CD4-positive, alpha-beta T cell treated with Interleukin-6 at 100 ng/mL for 8 hours (primary cell): ENCODE measurements at regions not wholly inside any gene's neighbourhood (a gene's known extent, or its start where the extent isn't known, plus 50 kb on each side); places are given as distances from the start of the nearest gene placed in this dataset.
"Not testable (repeated sequence)": the region's sequence is repeated elsewhere in the genome, so short reads cannot be mapped to it uniquely, and the experiment has no call there.

Experiments
- DNase-seq: peaks from one replicate; pipeline ENCODE4 v3.0.0-alpha.2; 2020; ENCODE audit warnings: mixed read lengths, low spot score

DNA sequence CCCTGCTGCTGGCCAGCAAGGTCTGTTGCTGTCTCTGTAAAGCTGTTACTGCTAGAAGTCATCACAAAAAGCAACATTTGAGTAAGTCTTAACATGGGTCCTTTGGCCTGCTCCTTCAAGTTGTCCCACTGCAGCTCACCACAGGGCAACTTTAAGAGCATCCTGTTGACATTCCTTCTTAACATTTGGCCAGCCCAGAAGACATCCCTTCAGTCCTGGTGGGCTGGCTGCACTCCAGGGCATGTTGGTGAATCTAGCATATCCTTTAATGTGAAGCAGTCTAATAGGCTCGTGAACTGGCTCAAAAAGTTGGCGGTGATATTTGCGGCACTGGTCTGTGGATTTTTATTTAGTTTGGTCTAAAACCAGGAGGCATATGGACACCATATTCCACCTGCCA is 92.2 kb upstream of the MAML3 start:
- DNase-seq = no peak

DNA sequence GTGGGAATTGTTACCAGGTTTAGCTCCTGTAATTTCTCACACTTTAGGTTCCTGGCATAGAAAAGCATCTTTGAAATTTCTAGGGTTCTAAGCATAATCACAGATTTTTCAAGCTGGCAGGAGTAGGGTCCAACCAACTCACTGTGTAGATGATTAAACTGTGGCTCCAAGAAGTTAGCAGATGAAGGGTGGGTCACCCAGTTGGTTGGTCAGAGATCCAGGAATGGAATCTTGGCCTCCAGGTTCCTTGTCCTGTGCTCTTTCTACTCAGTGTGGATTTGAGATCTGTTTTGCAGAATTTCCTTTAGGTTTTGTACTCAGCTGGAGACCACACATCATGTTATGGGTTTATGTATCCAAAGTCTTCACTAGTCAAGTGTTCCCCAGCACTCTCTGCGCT is 90.3 kb upstream of the MAML3 start:
- DNase-seq = no peak

DNA sequence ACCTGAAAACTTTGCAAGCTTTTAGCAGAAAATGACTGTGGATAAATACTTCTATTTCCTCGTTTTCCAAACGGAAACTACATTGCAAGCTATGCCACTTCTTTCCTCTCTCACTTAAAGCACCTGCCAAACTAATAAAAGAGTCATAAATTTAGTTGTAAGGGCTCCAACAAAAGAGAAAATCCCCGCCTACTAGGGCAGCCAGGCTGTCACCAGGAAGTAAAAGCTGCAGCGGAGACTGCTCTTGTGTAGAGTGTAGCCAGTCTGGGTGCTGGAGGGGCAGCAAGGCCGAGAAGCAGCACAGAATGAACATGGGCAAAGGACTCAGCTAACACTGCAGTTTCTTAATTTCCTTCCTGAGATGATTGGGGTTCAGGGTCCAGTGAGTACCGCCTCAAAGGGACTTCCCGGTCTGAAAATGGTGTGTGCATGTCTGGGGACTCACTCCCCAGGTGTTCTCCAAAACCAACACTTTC is 89.3 kb upstream of the MAML3 start:
- DNase-seq = peak; percentile 27

DNA sequence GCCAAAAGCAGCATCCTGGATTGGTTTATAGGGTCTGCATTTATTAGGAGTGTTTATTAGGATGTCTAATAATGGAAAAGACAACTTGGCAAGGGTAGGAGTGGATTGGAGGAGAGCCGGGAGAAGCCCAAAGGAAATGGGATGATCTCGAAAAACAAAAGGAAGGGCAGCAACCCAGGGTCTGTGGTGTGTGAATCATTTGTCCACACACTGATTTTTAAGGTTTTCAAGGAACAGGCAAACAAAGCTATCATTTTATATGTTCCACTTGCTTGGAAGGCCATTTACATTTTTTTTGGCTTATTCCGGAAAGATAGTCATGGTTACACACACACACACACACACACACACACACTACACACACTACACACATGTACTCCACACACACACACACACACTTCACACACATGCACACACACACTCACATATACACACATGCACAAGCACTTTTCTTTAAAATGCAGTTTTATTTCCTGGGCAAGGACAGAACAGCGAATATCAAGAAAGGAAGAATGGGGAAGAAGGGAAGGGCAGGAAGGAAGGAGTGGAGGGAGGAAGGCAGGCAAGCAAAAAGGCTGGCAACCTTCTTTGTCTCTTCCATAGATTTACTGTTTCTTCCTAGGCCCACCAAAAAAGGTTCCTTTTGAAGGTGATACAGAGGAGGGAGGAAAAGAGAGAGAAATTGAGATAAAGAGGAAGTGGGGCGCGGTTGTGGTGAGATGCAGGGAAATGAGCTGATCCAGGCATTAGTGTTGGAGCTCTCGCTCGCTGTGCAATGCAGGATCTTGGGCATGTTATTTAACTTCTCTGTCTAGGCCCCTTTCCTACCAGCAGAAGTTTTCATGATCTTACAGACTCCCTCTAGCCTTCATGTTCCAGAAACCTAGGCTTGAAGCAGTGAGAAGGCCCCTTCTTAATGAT is 88.6 kb upstream of the MAML3 start:
- no peak for DNase-seq

DNA sequence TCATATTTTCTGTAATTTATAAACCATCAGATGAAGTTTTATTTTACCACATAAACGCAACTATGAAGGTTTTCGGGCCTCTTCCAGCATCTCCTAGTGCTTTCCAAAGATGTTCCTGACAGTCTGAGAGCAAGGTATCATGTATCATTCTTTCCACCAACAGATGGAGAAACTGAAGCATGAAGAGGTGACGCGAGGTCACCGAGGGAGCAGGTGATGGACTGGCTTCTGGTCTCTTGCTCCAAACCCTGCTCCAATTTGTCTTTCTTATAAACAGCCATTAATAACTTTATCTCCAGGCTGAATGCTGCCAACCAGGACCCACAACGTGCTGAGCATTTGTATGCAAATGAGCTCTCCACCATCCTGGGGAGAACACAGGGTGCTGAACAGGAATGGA is 86.3 kb upstream of the MAML3 start:
- DNase-seq = no peak

DNA sequence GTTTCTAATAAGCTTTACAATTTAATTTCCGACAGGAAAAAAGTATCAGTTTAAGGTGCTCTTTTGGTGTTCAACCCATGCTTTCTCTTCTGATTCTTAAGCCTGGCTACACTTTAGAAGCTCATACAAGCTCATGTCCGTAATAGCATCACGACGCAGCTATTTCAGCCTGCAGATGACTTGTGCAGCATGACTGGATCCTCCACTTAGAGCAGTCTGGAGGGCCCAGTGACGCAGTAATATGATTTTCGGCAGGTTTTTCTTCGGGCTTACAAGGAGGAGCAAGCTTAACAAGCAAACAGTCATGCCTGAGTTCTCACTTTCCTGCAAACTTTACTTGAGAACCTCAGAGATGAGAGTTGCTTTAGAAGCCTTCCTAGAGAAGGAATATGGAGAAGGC is 85.3 kb upstream of the MAML3 start:
- DNase-seq = no peak

DNA sequence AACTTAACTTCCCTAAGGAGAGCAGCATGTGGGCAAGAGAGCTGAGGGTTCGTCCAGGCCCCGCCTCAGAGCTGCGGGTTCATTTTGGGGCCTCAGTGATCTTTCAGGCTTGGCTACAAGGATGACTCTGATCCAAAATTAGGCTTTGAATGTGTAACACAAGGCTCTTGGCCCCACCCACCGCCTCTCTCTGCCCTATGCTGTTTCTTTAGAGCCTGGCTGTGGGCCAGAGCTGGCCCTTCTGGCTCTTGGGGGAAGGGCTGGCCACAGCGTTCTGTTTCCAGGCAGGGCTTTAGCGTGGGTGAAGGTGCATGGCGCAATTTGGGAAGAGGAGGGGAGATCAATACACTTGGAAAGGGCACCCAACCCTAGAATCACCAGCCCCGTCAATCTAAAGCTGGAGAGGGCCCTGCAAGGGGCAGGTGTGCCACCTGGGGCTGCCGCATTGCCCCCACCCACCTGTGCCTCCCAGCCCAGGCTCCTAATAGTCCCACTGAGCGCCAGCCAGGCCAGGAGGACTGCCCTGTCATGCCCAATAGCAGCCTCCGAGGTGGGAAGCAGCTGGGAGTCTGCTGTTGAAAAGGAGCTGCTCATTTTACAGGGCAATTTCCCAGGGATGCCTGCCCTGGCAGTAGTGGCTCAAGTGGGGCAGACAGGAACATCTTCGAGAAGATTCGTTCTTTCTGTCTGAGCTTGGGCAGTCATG is 84.5 kb upstream of the MAML3 start:
- DNase-seq = no peak

DNA sequence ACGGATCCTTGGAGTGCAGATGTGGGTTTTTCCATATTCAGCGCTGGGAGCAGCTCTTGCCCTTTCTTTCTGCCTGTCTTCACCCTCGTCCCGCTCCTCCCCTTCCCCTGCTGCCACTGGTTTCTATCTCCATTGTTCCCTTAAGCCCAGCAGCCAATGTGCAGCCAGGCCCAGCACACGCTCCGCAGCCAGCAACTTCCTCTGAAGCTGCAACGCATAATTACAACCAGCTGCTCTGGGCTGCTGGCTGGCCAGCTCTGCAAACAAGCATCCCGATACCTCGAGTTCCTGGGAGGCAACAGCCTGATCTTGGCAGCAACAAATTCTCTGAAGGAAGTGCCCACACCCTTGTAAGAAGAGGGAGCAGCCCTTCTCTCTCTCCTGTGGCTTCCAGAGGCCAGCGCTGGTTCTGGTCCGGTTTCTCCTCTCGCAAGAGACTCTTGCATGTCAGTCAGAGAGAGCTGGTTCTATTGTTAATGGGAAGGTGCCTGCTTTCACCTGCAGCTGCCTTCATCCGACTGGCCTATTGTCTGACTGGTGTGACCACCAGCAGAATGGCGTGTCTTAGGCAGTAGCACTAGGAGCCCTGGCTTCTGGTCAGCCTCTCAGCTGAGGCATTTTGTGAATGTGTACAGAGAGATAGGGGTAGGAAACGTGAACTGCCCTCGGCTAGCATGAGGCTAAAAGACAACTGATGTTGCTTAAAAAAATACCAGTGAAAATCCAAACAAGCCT is 83.8 kb upstream of the MAML3 start:
- DNase-seq = no peak

DNA sequence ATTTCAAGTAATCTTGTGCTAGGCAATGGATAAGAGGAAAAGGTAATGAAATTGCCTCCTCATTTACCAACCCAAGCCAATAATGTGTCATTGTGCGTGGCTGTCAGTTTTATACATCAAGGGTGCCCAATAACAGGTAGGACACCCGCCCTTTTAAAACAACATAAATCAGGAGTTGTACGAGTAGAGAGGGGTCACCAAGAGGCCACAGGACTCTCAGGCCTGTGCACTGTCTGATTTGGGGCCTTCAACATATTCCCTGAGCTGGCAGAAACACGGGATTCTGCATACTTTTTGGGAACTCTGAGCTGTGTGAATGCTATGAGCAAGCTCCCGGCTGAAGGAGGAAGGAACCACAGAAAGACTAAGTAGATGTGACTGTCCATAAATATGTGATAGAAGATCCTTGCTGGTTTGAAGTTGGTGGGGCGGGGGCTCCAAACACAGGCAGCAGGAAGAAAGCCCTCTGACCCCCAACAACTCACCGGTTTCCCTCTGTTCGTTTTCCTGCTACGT is 82.7 kb upstream of the MAML3 start:
- no peak for DNase-seq

DNA sequence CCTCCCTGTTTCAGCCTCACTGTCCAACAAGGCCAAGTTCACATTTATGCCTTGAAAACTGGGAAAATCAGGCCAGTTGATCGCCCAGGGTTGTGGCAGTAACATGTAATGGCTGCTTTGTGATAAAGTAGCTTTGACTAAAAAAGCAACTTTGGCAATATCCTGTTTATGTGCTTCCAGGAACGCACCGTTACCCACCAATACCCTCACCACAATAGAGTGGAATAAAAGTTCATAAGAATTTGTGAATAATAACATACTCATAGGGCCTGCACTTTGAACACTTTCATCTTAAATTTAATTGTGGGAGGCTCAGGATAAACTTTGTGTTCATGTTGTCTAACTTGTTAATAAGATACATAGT is 80.7 kb upstream of the MAML3 start:
- DNase-seq = no peak

DNA sequence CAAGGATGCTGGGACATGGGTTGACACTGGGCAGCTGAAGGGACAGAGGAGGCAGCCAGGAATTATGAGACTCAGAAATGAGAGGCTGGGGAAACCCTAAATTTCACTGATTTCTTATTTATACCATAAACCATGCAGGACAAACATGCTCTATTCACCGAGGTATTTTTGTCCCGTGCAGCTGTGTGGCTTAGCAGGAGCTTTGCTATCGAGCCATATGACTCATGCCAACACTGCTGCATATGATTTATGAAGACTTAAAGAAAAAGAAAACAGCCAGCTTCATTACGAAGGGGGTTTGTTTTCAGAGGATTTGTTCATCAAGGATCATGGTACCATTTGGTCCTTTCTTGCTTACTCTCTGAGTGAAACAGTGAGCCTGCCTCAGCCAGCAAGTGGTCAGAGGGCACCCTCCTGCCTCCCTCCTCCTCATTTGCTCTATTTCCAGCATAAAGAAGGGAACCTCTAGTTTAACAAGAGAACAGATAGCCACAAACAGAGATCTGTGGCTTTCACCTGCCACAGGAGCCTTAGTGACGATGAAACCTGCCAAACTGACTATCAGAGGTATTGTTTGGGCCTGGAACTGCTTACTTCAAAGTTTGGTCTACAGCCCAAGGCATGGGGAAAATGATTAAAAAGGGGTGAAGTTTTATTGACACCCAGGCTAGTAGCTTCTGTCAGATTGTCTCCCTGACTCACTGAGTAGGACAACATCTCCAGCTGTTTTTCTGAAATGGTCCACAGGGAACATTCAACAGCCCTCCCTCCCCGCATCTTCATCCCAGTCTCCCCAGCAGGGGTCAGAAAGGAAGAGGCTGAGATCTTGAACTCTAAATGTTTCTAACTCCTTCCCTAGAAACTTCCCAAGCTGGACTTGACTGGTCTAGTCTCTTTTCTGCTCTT is 80.1 kb upstream of the MAML3 start:
- no peak for DNase-seq

DNA sequence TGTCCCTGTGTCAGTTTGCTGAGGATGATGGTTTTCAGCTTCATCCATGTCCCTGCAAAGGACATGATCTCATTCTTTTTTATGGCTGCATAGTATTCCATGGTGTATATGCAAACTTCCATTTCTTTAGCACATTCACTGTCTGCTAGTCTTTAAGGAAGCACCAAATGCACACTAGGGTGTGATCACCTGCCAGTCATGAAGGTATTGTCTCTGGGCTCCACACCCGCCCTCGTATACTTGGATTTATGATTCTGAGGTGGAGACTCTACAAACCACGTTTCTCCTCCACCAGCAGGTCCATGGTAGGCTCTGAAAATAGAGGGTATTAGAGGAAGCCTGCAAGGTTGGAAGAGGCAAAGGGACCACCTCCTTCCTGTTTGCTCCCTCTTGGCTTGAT is 75.9 kb upstream of the MAML3 start:
- no peak for DNase-seq

DNA sequence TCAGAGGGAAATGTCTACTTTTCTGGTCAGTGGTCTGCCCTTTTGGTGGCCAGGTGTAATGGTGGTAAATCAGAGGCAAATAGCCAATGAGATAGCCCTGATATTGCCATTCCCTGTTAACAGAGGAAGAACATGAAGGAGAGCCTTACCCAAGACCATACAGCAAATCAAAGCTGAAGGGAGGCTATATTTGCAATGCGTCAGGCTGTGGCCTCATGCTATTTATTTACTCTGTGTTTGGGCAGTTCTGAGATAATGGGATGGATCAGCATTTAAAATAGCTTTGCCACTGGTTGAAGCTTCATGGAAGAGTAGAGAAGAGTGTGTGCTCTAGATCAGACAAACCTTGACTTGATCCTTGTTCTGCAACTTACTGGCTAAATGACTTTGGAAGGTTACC is 73.3 kb upstream of the MAML3 start:
- DNase-seq = no peak

DNA sequence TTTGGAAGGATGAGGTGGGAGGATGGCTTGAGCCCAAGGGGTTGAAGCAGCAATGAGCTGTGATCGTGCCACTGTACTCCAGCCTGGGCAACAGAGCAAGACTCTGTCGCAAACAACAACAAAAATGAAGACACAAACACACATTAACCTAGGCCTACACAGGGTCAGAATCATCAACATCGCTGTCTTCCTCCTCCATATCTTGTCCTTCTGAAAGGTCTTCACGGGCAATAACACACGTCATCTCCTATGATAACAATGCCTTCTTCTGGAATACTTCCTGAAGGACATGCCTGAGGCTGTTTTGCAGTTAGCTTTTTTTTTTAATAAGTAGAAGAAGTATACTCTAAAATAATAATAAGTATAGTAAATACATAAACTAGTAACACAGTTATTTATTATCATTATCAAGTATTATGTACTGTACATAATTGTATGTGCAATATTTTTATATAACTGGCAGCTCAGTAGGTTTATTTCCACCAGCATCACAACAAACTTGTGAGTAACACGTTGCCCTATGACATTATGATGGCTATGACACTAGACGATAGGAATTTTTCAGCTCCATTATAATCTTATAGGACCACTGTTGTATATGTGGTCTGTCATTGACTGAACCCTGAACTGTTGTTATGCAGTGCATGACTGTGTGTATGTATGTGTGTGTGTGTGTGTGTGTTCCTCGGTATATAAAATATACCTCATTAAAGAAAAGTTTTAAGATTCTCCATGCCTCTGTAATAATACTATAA is 69.2 kb upstream of the MAML3 start:
- DNase-seq = no peak

DNA sequence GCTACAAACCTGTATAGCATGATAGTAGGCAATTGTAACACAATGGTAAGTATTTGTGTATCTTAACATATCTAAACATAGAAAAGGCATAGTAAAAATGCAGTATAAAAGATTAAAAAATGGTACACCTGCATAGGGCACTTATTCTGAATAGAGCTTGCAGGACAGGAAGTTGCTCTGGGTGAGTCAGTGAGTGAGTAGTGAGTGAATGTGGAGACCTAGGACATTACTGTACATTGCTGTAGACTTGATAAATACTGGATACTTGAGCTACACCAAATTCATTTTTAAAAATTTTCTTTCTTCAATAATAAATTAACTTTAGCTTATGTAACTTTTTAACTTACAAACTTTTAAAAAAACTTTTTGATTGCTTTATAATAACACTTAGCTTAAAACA is 68.2 kb upstream of the MAML3 start:
- DNase-seq = no peak

DNA sequence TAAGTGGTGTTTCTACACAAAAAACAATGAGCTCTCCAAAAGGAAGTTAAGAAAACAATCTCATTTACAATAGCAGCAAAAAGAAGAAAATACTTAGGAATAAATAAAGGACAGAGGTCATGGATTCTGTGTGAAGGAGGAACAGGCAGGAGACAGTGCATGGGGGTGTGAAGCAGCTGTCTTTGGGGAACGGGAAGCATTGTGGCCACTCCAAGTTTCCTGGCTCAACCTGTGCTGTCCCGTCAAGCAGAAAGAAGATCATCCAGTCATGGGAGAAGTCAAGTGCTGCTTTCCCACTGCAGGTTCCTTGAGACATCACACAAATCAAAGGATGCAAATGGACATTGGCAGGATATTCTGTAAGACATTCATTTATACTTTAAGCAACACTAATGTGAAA is 66.1 kb upstream of the MAML3 start:
- no peak for DNase-seq

DNA sequence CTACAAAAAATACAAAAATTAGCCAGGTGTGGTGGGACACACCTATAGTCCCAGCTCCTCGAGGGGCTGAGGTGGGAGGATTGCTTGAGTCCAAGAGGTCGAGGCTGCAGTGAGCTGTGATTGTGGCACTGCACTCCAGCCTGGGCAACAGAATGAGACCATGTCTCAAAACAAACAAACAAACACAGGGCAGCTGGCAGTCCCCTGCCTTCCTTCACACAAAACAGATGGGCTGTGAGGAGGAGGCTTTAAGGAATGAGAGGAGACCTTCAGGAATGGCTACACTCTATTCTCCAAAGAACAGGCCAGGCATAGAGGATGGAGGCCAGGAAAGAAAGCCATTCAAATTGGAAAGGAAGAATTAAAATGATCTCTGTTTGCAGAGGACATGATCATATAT is 65.6 kb upstream of the MAML3 start:
- DNase-seq = no peak

DNA sequence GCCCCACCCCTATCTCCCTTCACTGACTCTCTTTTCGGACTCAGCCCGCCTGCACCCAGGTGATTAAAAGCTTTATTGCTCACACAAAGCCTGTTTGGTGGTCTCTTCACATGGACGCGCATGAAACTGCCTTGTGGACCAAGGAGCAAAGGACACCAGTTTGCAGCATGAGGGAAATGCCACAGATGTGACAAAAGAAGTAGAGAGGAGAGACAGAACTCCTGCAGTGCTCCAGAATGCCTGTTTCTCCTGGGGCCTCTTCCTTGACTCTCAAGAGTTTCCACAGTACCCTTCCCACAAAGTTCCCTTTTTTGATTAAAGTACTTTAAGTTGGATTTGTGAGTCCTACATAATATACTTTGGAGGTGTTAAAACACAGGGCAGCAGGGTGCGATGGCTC is 65.1 kb upstream of the MAML3 start:
- DNase-seq = not testable (repeated sequence)

DNA sequence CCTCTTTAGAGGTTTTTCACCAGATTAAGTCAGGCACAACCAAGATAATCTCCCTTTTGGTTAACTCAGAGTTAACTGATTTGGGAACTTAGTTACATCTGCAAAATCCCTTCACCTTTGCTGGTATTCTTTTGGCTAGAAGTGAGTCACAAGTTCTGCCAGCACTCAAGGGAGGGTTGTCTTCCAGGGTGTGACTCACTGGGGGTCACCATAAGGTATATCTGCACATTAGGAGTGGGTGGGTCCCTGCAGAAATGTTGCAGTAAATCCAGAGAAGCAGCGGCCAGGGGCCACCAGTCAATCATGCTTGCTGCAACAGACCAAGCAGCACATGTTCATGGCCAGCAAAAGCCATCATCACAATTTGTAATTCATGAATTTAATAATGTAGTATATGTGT is 59.8 kb upstream of the MAML3 start:
- DNase-seq = no peak

DNA sequence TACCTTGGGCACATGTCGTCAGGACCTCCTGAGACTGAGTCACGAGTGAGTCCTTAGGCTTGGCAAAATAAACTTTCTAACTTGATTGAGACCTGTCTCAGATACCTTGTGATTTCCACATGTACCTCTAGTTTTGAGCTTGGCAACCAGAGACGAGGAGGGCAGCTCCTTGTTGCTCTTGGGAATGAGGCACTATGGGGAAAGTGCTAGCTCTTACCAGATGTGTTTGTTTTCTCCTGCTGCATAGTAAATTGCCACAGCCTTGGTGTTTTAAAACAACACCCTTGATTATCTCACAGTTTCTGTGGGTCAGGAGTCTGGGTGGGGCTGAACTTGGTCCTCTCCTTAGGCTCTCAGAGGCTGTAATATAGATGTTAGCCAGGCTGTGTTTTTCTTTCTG is 59.1 kb upstream of the MAML3 start:
- DNase-seq = no peak

DNA sequence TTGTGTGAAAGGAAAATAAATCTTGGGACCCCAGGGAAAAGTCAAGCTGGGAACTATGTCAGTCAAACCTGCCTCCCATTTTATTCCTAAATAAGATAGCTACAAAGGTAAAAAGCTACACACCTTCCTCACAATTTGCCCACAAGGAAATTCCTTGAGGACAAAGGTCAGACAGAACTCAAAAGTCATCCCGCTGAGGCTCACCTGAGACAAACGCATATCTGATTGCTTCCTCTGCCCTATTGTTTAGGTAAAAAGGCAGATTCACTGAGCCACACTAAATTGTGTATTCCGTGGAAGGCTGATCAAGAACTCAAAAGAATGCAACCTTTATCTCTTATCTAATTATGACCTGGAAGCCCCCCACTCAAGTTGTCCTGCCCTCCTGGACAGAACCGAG is 58.7 kb upstream of the MAML3 start:
- DNase-seq = no peak
